ENCODE measurements at regions not wholly inside any gene's neighbourhood (a gene's known extent, or its start where the extent isn't known, plus 50 kb on each side); places are given as distances from the start of the nearest gene placed in this dataset.

DNA sequence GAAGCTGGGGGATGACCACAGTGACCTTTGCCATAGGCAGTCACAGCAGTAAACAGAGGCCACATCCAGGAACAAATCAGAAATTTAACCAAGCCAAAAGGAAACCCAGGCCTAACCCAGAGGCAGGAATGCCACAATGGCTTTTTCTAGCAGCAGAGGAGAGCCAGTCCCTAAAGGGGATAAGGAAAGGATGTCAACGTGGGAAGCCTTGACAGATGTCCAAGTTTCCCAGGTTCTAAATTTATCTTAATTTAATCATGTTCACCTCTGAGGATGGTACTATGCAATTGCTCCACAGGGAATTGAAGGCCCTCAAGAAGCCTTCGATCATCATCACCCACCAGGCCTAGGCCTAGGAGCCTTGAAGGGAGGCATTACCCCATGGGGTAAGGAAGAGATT lies 374.7 kb downstream of the TNS1 start:
- TF ChIP-seq, protein P1, sequence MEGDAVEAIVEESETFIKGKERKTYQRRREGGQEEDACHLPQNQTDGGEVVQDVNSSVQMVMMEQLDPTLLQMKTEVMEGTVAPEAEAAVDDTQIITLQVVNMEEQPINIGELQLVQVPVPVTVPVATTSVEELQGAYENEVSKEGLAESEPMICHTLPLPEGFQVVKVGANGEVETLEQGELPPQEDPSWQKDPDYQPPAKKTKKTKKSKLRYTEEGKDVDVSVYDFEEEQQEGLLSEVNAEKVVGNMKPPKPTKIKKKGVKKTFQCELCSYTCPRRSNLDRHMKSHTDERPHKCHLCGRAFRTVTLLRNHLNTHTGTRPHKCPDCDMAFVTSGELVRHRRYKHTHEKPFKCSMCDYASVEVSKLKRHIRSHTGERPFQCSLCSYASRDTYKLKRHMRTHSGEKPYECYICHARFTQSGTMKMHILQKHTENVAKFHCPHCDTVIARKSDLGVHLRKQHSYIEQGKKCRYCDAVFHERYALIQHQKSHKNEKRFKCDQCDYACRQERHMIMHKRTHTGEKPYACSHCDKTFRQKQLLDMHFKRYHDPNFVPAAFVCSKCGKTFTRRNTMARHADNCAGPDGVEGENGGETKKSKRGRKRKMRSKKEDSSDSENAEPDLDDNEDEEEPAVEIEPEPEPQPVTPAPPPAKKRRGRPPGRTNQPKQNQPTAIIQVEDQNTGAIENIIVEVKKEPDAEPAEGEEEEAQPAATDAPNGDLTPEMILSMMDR (IDR thresholded peaks at IDR 0.05): no peak
- no peak for TF ChIP-seq POLR2A (IDR thresholded peaks at IDR 0.05)
